ENCODE measurements at regions not wholly inside any gene's neighbourhood (a gene's known extent, or its start where the extent isn't known, plus 50 kb on each side); places are given as distances from the start of the nearest gene placed in this dataset.

GRCh38 chr2:216559625-216560156, 61.0 kb downstream of the RPL37A start:
- no peak overlapping the region for H3K27ac ChIP-seq (ENCODE audit: low read length)
- H3K36me3 ChIP-seq (ENCODE audit: control insufficient read depth, insufficient read depth, low read length), result no peaks in the 10 kb centered on the region
- no TSS peak for BruUV-seq (replicated peaks)
- in situ Hi-C loops (cut with HindIII; ENCODE audit: low pct_unique_long_range_greater_than_20kb, low sequenced_read_pairs), result no loop called here
- H3K27me3 ChIP-seq (ENCODE audit: control insufficient read depth, insufficient read depth, low read length), result no peaks in the 10 kb centered on the region
- DNase-seq (ENCODE audit: low read depth, low spot score) (no peak), ATAC-seq (no peak)
- POLR2A ChIA-PET, result no interaction called here
- TF ChIP-seq TCF7L2 (IDR thresholded peaks at IDR 0.05; ENCODE audit: low read depth, low read length) (no peak), CTCF (IDR thresholded peaks at IDR 0.05) (no peak), POLR2AphosphoS5 (IDR thresholded peaks at IDR 0.05; ENCODE audit: low read depth, low read length) (no peak), SIN3A (IDR thresholded peaks at IDR 0.05; ENCODE audit: borderline replicate concordance, insufficient read depth, low read depth, low read length) (no peak), REST (IDR thresholded peaks at IDR 0.05; ENCODE audit: insufficient read depth in 1 of 2, low read depth in 2 of 2, low read length in 1 of 2) (no peak)
- intact Hi-C loops (cut with micrococcal nuclease; ENCODE audit: unreplicated experiment), result no loop called here
- H3K9me3 ChIP-seq (ENCODE audit: control insufficient read depth, insufficient read depth, low read depth, low read length), result no peaks in the 10 kb centered on the region
- no peak overlapping the region for H3K4me3 ChIP-seq (ENCODE audit: low read depth in 2 of 2, low read length in 2 of 2)
- H3K4me1 ChIP-seq (ENCODE audit: control insufficient read depth, insufficient read depth, low read length), result no peaks in the 10 kb centered on the region
- CTCF ChIA-PET, result no interaction called here

- BruUV-seq (replicated peaks), result no TSS peak
- ATAC-seq (no peak), DNase-seq (ENCODE audit: low read depth, low spot score) (no peak)
- POLR2A ChIA-PET, result no interaction called here
- no peaks in the 10 kb centered on the region for H3K9me3 ChIP-seq (ENCODE audit: control insufficient read depth, insufficient read depth, low read depth, low read length)
- H3K4me3 ChIP-seq (ENCODE audit: low read depth in 2 of 2, low read length in 2 of 2), result no peak overlapping the region
- TF ChIP-seq TCF7L2 (IDR thresholded peaks at IDR 0.05; ENCODE audit: low read depth, low read length), result no peak
- TF ChIP-seq CTCF (IDR thresholded peaks at IDR 0.05), result no peak
- in situ Hi-C loops (cut with HindIII; ENCODE audit: low pct_unique_long_range_greater_than_20kb, low sequenced_read_pairs), result no loop called here
- no peaks in the 10 kb centered on the region for H3K36me3 ChIP-seq (ENCODE audit: control insufficient read depth, insufficient read depth, low read length)
- H3K27ac ChIP-seq (ENCODE audit: low read length), result no peak overlapping the region
- intact Hi-C loops (cut with micrococcal nuclease; ENCODE audit: unreplicated experiment), result no loop called here
- CTCF ChIA-PET, result no interaction called here
- no peaks in the 10 kb centered on the region for H3K4me1 ChIP-seq (ENCODE audit: control insufficient read depth, insufficient read depth, low read length)
- H3K27me3 ChIP-seq (ENCODE audit: control insufficient read depth, insufficient read depth, low read length), result no peaks in the 10 kb centered on the region
Observed at GRCh38 chr2:216560838-216561270, 62.2 kb downstream of the RPL37A start.
